Loucy (cell line): ENCODE measurements at regions not wholly inside any gene's neighbourhood (a gene's known extent, or its start where the extent isn't known, plus 50 kb on each side); places are given as distances from the start of the nearest gene placed in this dataset.

Source experiments
- H2AFZ ChIP-seq: fragments of 200-600 bp; sonication (generic); 2 replicates; pipeline ENCODE4 v1.6.0; 2016; ENCODE audit warnings: antibody characterized with exemption, mild to moderate bottlenecking, low read length, moderate library complexity
- H3F3A ChIP-seq: fragments of 200-600 bp; 2 replicates; pipeline ENCODE4 v1.6.0; 2016; ENCODE audit warnings: antibody characterized with exemption, low read depth, mild to moderate bottlenecking
- H3K27me3 ChIP-seq: fragments of 200-600 bp; sonication (generic); 2 replicates; pipeline ENCODE4 v1.6.1; 2014; ENCODE audit warnings: low read length, mild to moderate bottlenecking; ENCODE audit not compliant: insufficient read depth, poor library complexity, severe bottlenecking
- H3K36me3 ChIP-seq: fragments of 200-600 bp; sonication (generic); 2 replicates; pipeline ENCODE4 v1.6.1; 2016; ENCODE audit warnings: low read length; ENCODE audit not compliant: insufficient read depth
- H3K4me1 ChIP-seq: fragments of 200-600 bp; sonication (generic); 2 replicates; pipeline ENCODE4 v1.5.1; 2014; ENCODE audit warnings: low read length, mild to moderate bottlenecking; ENCODE audit not compliant: insufficient read depth, poor library complexity, severe bottlenecking
- H3K4me2 ChIP-seq: fragments of 200-600 bp; sonication (generic); 2 replicates; pipeline ENCODE4 v1.6.0; 2014; ENCODE audit warnings: antibody characterized with exemption, low read length, low read depth, mild to moderate bottlenecking; ENCODE audit not compliant: poor library complexity, severe bottlenecking
- H3K4me3 ChIP-seq: fragments of 200-600 bp; sonication (generic); 2 replicates; pipeline ENCODE4 v1.5.1; 2014; ENCODE audit warnings: low read length, mild to moderate bottlenecking, mixed read lengths; ENCODE audit not compliant: poor library complexity, severe bottlenecking
- H3K79me2 ChIP-seq: fragments of 200-600 bp; sonication (generic); 2 replicates; pipeline ENCODE4 v1.6.1; 2014; ENCODE audit warnings: low read length; ENCODE audit not compliant: insufficient read depth
- H3K9ac ChIP-seq: fragments of 200-600 bp; sonication (generic); 2 replicates; pipeline ENCODE4 v1.6.0; 2014; ENCODE audit warnings: mild to moderate bottlenecking, low read depth, low read length, moderate library complexity; ENCODE audit not compliant: poor library complexity, severe bottlenecking
- H3K9me2 ChIP-seq: fragments of 200-600 bp; sonication (generic); replicated peaks from 2 replicates; pipeline ENCODE4 v1.6.1; 2016; ENCODE audit warnings: low read depth, low read length, mixed read lengths
- H3K9me3 ChIP-seq: fragments of 200-600 bp; sonication (generic); 2 replicates; pipeline ENCODE4 v1.6.1; 2014; ENCODE audit warnings: mild to moderate bottlenecking, antibody characterized with exemption, low read length, low read depth; ENCODE audit not compliant: insufficient read depth
- H4K20me1 ChIP-seq: fragments of 200-600 bp; sonication (generic); 2 replicates; pipeline ENCODE4 v1.6.0; 2014; ENCODE audit warnings: antibody characterized with exemption, low read length, mild to moderate bottlenecking; ENCODE audit not compliant: insufficient read depth, poor library complexity, severe bottlenecking
- EZH2phosphoT487 ChIP-seq: fragments of 200-600 bp; IDR thresholded peaks from 2 replicates; pipeline ENCODE4 v1.6.1; 2018; ENCODE audit warnings: antibody characterized with exemption, mild to moderate bottlenecking, moderate library complexity, borderline replicate concordance
- TF ChIP-seq, protein P1 (sequence below): fragments of 200-600 bp; sonication (generic); conservative IDR thresholded peaks from 2 replicates; pipeline ENCODE4 v1.5.1; 2014; ENCODE audit warnings: mild to moderate bottlenecking, antibody characterized with exemption, low read length

DNA sequence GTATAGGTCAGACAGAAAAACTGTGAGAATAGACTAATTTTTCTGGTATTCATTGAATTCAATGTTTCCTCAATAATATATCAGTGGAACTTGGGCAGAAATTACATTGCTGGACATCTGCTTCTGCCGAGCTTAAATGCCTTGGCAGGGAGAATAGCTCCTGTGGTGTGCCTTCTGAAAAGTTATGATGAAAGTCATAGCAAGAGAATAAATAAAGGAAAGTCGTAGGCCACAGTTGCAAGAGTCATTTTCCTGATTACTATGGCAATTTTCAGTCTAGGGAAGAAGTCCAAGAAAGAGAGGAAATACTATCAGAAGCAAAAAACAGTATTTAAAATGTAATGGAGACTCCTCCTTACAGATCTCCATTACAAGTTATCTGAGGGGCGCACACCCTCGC lies 1596.1 kb upstream of the WWC1 start:
- Histone ChIP-seq H3K9me3 (no peaks in the 10 kb centered on the region), H3F3A (no peaks in the 10 kb centered on the region), H3K9ac (no peak overlapping the region), H2AFZ (no peak overlapping the region), H3K4me3 (no peak overlapping the region), H3K36me3 (no peaks in the 10 kb centered on the region), H3K4me2 (no peak overlapping the region), H4K20me1 (no peaks in the 10 kb centered on the region), H3K79me2 (no peaks in the 10 kb centered on the region), H3K9me2 (no peaks in the 10 kb centered on the region), H3K4me1 (no peaks in the 10 kb centered on the region), H3K27me3 (no peaks in the 10 kb centered on the region)
- TF ChIP-seq EZH2phosphoT487: no peak
- TF ChIP-seq, protein P1, sequence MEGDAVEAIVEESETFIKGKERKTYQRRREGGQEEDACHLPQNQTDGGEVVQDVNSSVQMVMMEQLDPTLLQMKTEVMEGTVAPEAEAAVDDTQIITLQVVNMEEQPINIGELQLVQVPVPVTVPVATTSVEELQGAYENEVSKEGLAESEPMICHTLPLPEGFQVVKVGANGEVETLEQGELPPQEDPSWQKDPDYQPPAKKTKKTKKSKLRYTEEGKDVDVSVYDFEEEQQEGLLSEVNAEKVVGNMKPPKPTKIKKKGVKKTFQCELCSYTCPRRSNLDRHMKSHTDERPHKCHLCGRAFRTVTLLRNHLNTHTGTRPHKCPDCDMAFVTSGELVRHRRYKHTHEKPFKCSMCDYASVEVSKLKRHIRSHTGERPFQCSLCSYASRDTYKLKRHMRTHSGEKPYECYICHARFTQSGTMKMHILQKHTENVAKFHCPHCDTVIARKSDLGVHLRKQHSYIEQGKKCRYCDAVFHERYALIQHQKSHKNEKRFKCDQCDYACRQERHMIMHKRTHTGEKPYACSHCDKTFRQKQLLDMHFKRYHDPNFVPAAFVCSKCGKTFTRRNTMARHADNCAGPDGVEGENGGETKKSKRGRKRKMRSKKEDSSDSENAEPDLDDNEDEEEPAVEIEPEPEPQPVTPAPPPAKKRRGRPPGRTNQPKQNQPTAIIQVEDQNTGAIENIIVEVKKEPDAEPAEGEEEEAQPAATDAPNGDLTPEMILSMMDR: no peak

DNA sequence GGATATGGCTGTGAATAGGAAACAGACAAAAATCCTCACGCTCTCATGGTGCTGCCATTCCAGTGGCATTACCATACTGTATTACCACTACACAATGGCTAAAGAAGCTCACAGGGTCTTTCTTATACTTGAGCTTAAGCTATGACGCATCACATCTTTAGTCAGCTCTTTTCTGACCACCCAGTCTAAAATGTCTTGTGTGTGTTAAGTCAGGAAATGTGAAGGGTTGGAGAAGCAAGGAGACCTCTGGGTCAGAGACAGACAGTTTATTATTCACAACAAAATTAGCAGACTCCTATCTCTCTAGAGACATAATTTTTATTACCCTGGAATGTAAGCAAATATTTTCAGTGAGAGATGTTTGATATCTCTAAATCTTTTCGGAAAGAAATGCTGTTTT lies 1583.2 kb upstream of the WWC1 start:
- Histone ChIP-seq H4K20me1 (no peaks in the 10 kb centered on the region), H3K4me2 (no peak overlapping the region), H3K9me3 (no peaks in the 10 kb centered on the region), H3K79me2 (no peaks in the 10 kb centered on the region), H3K9ac (no peak overlapping the region), H3F3A (no peaks in the 10 kb centered on the region), H3K27me3 (no peaks in the 10 kb centered on the region), H3K4me3 (no peak overlapping the region), H2AFZ (no peak overlapping the region), H3K36me3 (no peaks in the 10 kb centered on the region), H3K4me1 (no peaks in the 10 kb centered on the region), H3K9me2 (no peaks in the 10 kb centered on the region)
- TF ChIP-seq EZH2phosphoT487: no peak
- TF ChIP-seq, protein P1: no peak

DNA sequence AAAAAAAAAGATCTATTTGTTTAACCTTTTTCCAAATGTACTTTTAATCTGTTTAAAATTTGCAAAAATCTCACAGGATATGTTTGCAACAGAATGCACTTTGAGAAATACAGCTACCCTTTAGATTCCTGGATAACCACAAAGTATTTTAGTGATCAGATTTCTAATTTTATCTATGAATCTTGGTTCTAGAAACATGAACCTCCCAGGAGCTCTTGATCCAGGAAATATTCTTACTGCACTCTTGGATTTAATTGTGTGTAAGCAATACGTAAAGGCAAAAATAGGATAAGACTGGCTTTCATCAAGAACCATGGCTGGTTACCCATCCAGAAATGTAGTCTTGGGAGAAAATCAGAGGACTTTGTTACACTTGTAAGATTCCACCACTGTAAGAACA lies 1581.8 kb upstream of the WWC1 start:
- TF ChIP-seq, protein P1: no peak
- no peak for TF ChIP-seq EZH2phosphoT487
- Histone ChIP-seq H2AFZ (no peak overlapping the region), H3K36me3 (no peaks in the 10 kb centered on the region)

More for the DNA sequence above, 1581.8 kb upstream of the WWC1 start:
- Histone ChIP-seq H3F3A (no peaks in the 10 kb centered on the region), H3K9me3 (no peaks in the 10 kb centered on the region), H3K27me3 (no peaks in the 10 kb centered on the region), H3K4me1 (no peaks in the 10 kb centered on the region), H3K4me3 (no peak overlapping the region), H4K20me1 (no peaks in the 10 kb centered on the region), H3K79me2 (no peaks in the 10 kb centered on the region), H3K9me2 (no peaks in the 10 kb centered on the region), H3K9ac (no peak overlapping the region), H3K4me2 (no peak overlapping the region)
